Astrocyte (in vitro differentiated cells and primary cell): ENCODE measurements at regions not wholly inside any gene's neighbourhood (a gene's known extent, or its start where the extent isn't known, plus 50 kb on each side); places are given as distances from the start of the nearest gene placed in this dataset.

Experiments used
- DNase-seq: peaks from one replicate; pipeline ENCODE4 v3.0.0-alpha.2; 2010; ENCODE audit warnings: low read depth
- FAIRE-seq: peaks from 2 replicates; lab custom pipeline; 2011; peaks lifted over from hg19 to GRCh38; lab: Jason Lieb, UNC
- H2AFZ ChIP-seq: 2 replicates; pipeline ENCODE4 v1.6.0; 2012; ENCODE audit warnings: low read depth, low read length, inconsistent platforms
- H3K27ac ChIP-seq: 2 replicates; pipeline ENCODE4 v1.5.1; 2011; ENCODE audit warnings: low read depth, low read length, inconsistent platforms
- H3K27me3 ChIP-seq: 2 replicates; pipeline ENCODE4 v1.6.0; 2011; ENCODE audit warnings: low read length, inconsistent platforms; ENCODE audit not compliant: insufficient read depth
- H3K36me3 ChIP-seq: 2 replicates; pipeline ENCODE4 v1.5.1; 2011; ENCODE audit warnings: low read length, inconsistent platforms; ENCODE audit not compliant: insufficient read depth
- H3K4me1 ChIP-seq: 2 replicates; pipeline ENCODE4 v1.5.1; 2011; ENCODE audit warnings: low read length, inconsistent platforms; ENCODE audit not compliant: insufficient read depth
- H3K4me2 ChIP-seq: 2 replicates; pipeline ENCODE4 v1.6.0; 2012; ENCODE audit warnings: low read length, inconsistent platforms
- H3K4me3 ChIP-seq: 2 replicates; pipeline ENCODE4 v1.5.1; 2011; ENCODE audit warnings: low read depth, mild to moderate bottlenecking, low read length, inconsistent platforms; ENCODE audit not compliant: insufficient read depth
- H3K79me2 ChIP-seq: 2 replicates; pipeline ENCODE4 v1.6.0; 2012; ENCODE audit warnings: mild to moderate bottlenecking, low read length, inconsistent platforms; ENCODE audit not compliant: insufficient read depth
- H3K9ac ChIP-seq: 2 replicates; pipeline ENCODE4 v1.6.0; 2012; ENCODE audit warnings: mild to moderate bottlenecking, low read length, inconsistent platforms
- H3K9me3 ChIP-seq: 2 replicates; pipeline ENCODE4 v1.5.1; 2012; ENCODE audit warnings: low read depth, mild to moderate bottlenecking, low read length, inconsistent platforms; ENCODE audit not compliant: insufficient read depth
- H4K20me1 ChIP-seq: 2 replicates; pipeline ENCODE4 v1.6.0; 2012; ENCODE audit warnings: low read length, inconsistent platforms; ENCODE audit not compliant: insufficient read depth
- H3K27ac Mint-ChIP-seq: one replicate; pipeline ENCODE4 v1.8.0; 2021; ENCODE audit warnings: mild to moderate bottlenecking, mixed read lengths; ENCODE audit not compliant: unreplicated experiment
- H3K27me3 Mint-ChIP-seq: one replicate; pipeline ENCODE4 v1.8.0; 2021; ENCODE audit warnings: low read depth, mixed read lengths; ENCODE audit not compliant: unreplicated experiment
- H3K36me3 Mint-ChIP-seq: one replicate; pipeline ENCODE4 v1.8.0; 2021; ENCODE audit warnings: low read depth, mixed read lengths; ENCODE audit not compliant: unreplicated experiment
- H3K4me1 Mint-ChIP-seq: one replicate; pipeline ENCODE4 v1.8.0; 2021; ENCODE audit warnings: low read depth, mixed read lengths; ENCODE audit not compliant: unreplicated experiment
- H3K4me3 Mint-ChIP-seq: one replicate; pipeline ENCODE4 v1.8.0; 2021; ENCODE audit warnings: mild to moderate bottlenecking, moderate library complexity, mixed read lengths; ENCODE audit not compliant: unreplicated experiment
- H3K9me3 Mint-ChIP-seq: one replicate; pipeline ENCODE4 v1.8.0; 2021; ENCODE audit warnings: mild to moderate bottlenecking, mixed read lengths; ENCODE audit not compliant: unreplicated experiment
- CTCF ChIP-seq: IDR thresholded peaks from 2 replicates; pipeline ENCODE4 v1.5.1; 2011; ENCODE audit warnings: low read depth, mild to moderate bottlenecking, inconsistent platforms, low read length, moderate library complexity; ENCODE audit not compliant: insufficient read depth
- EZH2 ChIP-seq: IDR thresholded peaks from 2 replicates; pipeline ENCODE4 v1.6.1; 2012; ENCODE audit warnings: mild to moderate bottlenecking, low read length, inconsistent platforms; ENCODE audit not compliant: insufficient read depth

- H3K9me3 ChIP-seq: peaks cover 10% of the 10 kb centered on the region
- no peak overlapping the region for H3K9ac ChIP-seq
- no peaks in the 10 kb centered on the region for H3K4me1 ChIP-seq
- TF ChIP-seq EZH2 (no peak), CTCF (no peak)
- H3K36me3 ChIP-seq: no peaks in the 10 kb centered on the region
- H3K4me2 ChIP-seq: no peak overlapping the region
- peaks cover 40% of the 10 kb centered on the region for H3K27me3 Mint-ChIP-seq
- no peak overlapping the region for H3K4me3 ChIP-seq
- peaks cover 2% of the 10 kb centered on the region for H3K36me3 Mint-ChIP-seq
- no peaks in the 10 kb centered on the region for H3K9me3 Mint-ChIP-seq
- no peak overlapping the region for H3K4me3 Mint-ChIP-seq
- no peak overlapping the region for H2AFZ ChIP-seq
- no peak overlapping the region for H3K27ac Mint-ChIP-seq
- DNase-seq (no peak), FAIRE-seq (no peak)
- peaks cover 13% of the 10 kb centered on the region for H3K4me1 Mint-ChIP-seq
- no peaks in the 10 kb centered on the region for H3K79me2 ChIP-seq
- H3K27me3 ChIP-seq: no peaks in the 10 kb centered on the region
- no peak overlapping the region for H3K27ac ChIP-seq
- no peaks in the 10 kb centered on the region for H4K20me1 ChIP-seq
These were observed 875.2 kb downstream of the BRD1 start for GRCh38 chr22:48952256-48953102.

GRCh38 chr22:48951836-48952235 lies 875.8 kb downstream of the BRD1 start:
- FAIRE-seq: no peak
- peaks cover 7% of the 10 kb centered on the region for H3K9me3 ChIP-seq
- H3K36me3 Mint-ChIP-seq: no peaks in the 10 kb centered on the region

More at GRCh38 chr22:48951836-48952235, 875.8 kb downstream of the BRD1 start:
- H3K27me3 Mint-ChIP-seq: peaks cover 45% of the 10 kb centered on the region
- Histone ChIP-seq H3K4me1 (no peaks in the 10 kb centered on the region), H4K20me1 (no peaks in the 10 kb centered on the region), H3K79me2 (no peaks in the 10 kb centered on the region), H2AFZ (no peak overlapping the region), H3K4me2 (no peak overlapping the region), H3K27ac (no peak overlapping the region), H3K9ac (no peak overlapping the region), H3K36me3 (no peaks in the 10 kb centered on the region), H3K4me3 (no peak overlapping the region), H3K27me3 (no peaks in the 10 kb centered on the region)
- no peak for DNase-seq
- no peak overlapping the region for H3K4me3 Mint-ChIP-seq
- H3K4me1 Mint-ChIP-seq: peaks cover 13% of the 10 kb centered on the region
- no peak overlapping the region for H3K27ac Mint-ChIP-seq
- H3K9me3 Mint-ChIP-seq: no peaks in the 10 kb centered on the region
- TF ChIP-seq EZH2: no peak
- no peak for TF ChIP-seq CTCF
